Liver (tissue), 3 donors: ENCODE measurements at regions not wholly inside any gene's neighbourhood (a gene's known extent, or its start where the extent isn't known, plus 50 kb on each side); places are given as distances from the start of the nearest gene placed in this dataset.

Experiments used
- GABPA ChIP-seq, 2 donors: IDR thresholded peaks in 1 of 2; conservative IDR thresholded peaks in 1 of 2; 2 replicates each; pipeline ENCODE4 v1.6.1; 2016; ENCODE audit warnings: antibody characterized with exemption in 2 of 2, mild to moderate bottlenecking in 1 of 2, moderate library complexity in 1 of 2
- NR2F2 ChIP-seq: IDR thresholded peaks from 2 replicates; pipeline ENCODE4 v1.6.1; 2016; ENCODE audit warnings: antibody characterized with exemption
- RXRA ChIP-seq, 2 donors: IDR thresholded peaks; 2 replicates each; pipeline ENCODE4 v1.6.1; 2017 to 2018; ENCODE audit warnings: antibody characterized with exemption in 2 of 2, mild to moderate bottlenecking in 1 of 2
- SP1 ChIP-seq: IDR thresholded peaks from 2 replicates; pipeline ENCODE4 v1.6.1; 2018; ENCODE audit warnings: antibody characterized with exemption, mild to moderate bottlenecking
- TAF1 ChIP-seq: conservative IDR thresholded peaks from 2 replicates; pipeline ENCODE4 v1.6.1; 2016; ENCODE audit warnings: antibody characterized with exemption, mild to moderate bottlenecking
- YY1 ChIP-seq: IDR thresholded peaks from 2 replicates; pipeline ENCODE4 v1.6.1; 2016; ENCODE audit warnings: antibody characterized with exemption, mild to moderate bottlenecking
- TF ChIP-seq, protein P1 (sequence below): fragments of 150-350 bp; IDR thresholded peaks from 2 replicates; pipeline ENCODE4 v1.5.1; 2017; ENCODE audit warnings: improper control_type of control experiment, low read depth, low read length; ENCODE audit not compliant: missing input control
- donor health status: healthy.
- donor health status: healthy.

DNA sequence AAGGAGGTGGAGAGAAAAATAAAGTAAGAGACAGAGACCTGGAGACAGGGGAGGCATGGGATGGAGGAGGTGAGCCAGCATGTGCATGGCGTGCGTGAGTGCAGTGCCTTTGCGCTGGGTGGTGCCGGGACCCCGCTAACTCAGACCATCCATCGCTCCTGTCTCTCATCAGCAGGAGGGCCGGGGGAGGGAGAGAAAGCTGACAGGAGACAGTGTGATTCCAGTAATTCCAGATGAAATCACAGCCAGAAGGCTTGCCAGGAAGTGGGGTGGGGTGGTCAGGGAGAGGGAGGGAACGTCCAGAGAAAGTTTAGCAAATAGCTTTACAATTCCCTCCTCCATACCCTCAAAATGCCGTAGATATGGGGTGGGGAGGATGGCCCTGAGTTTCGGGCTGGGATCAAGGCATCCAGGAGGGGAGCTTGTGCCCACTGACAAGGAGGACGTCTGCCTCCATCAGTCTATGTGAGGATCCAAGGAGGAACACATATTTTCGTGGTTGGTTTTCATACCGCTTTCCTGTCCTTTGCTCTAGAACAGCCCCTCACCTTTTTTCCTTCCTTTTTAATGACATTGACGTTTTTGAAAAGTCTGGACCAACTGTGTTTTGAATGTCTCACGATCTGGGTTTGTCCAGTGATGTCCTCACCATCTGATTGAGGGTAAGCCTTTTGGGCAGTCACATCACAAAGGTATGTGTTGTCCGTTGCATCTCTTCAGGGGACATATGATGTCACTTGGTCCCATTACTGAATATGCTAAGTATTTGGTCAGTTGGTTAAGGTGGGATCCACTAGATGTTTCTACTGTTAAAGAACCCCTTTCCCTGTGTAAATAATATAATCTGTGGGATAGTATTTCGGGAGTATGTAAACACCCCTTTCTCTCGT, 567.3 kb downstream of the MIAT start:
- TF ChIP-seq TAF1 (no peak), RXRA (IDR thresholded peaks at IDR 0.05) (no peak), YY1 (no peak), GABPA (IDR thresholded peaks at IDR 0.05 in 1 of 2, conservative IDR thresholded peaks at IDR 0.05 in 1 of 2) (no peak), SP1 (no peak), NR2F2 (no peak)
- TF ChIP-seq, protein P1, sequence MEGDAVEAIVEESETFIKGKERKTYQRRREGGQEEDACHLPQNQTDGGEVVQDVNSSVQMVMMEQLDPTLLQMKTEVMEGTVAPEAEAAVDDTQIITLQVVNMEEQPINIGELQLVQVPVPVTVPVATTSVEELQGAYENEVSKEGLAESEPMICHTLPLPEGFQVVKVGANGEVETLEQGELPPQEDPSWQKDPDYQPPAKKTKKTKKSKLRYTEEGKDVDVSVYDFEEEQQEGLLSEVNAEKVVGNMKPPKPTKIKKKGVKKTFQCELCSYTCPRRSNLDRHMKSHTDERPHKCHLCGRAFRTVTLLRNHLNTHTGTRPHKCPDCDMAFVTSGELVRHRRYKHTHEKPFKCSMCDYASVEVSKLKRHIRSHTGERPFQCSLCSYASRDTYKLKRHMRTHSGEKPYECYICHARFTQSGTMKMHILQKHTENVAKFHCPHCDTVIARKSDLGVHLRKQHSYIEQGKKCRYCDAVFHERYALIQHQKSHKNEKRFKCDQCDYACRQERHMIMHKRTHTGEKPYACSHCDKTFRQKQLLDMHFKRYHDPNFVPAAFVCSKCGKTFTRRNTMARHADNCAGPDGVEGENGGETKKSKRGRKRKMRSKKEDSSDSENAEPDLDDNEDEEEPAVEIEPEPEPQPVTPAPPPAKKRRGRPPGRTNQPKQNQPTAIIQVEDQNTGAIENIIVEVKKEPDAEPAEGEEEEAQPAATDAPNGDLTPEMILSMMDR: no peak
